Skeletal muscle tissue (tissue), 3 donors: ENCODE measurements at regions not wholly inside any gene's neighbourhood (a gene's known extent, or its start where the extent isn't known, plus 50 kb on each side); places are given as distances from the start of the nearest gene placed in this dataset.

Source experiments
- H3K27ac ChIP-seq: one replicate; pipeline ENCODE4 v1.7.0; 2013; ENCODE audit warnings: mild to moderate bottlenecking, low read depth, low read length, inconsistent platforms
- H3K27me3 ChIP-seq, 3 donors: one replicate each; pipeline ENCODE4 v1.7.0; 2013; ENCODE audit warnings: low read length in 3 of 3; ENCODE audit not compliant: control insufficient read depth in 3 of 3, insufficient read depth in 3 of 3
- H3K36me3 ChIP-seq, 3 donors: one replicate each; pipeline ENCODE4 v1.7.0; 2013; ENCODE audit warnings: low read length in 3 of 3; ENCODE audit not compliant: control insufficient read depth in 3 of 3, insufficient read depth in 3 of 3
- H3K4me1 ChIP-seq, 3 donors: one replicate each; pipeline ENCODE4 v1.7.0; 2013; ENCODE audit warnings: low read length in 3 of 3, mild to moderate bottlenecking in 3 of 3; ENCODE audit not compliant: control insufficient read depth in 3 of 3, insufficient read depth in 3 of 3
- H3K4me3 ChIP-seq, 3 donors: one replicate each; pipeline ENCODE4 v1.7.0; 2013; ENCODE audit warnings: low read length in 3 of 3
- H3K9ac ChIP-seq, 3 donors: one replicate each; pipeline ENCODE4 v1.7.0; 2013; ENCODE audit warnings: low read length in 3 of 3, mild to moderate bottlenecking in 3 of 3, moderate library complexity in 2 of 3, low read depth in 1 of 3
- H3K9me3 ChIP-seq, 3 donors: one replicate each; pipeline ENCODE4 v1.7.0; 2013; ENCODE audit warnings: low read length in 3 of 3; ENCODE audit not compliant: control insufficient read depth in 3 of 3
- donor health status: Osteomylitis.

DNA sequence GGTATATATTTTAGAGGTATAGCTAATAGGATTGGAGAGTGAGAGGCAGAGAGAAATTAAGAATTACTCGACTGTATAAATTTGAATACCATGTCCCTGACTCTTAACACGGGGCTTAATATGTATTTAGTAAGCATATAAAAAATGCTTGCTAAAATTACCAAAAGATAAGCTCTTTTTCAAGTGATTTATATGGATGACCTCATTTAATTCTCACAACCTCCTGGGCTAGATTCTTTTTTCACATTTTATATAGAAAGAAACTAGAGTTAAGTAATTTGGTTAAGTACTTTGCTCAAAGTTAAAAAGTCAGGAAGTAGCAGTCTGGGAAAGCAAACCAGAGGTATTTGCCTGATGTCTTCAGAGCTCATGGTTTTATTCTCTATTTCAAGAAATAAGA is 963.5 kb upstream of the SOX9 start:
- Histone ChIP-seq H3K4me3 (no peak overlapping the region), H3K4me1 (no peaks in the 10 kb centered on the region), H3K9ac (no peak overlapping the region), H3K27ac (no peak overlapping the region), H3K36me3 (no peaks in the 10 kb centered on the region), H3K9me3 (peaks cover 0 to 3% (median 0%) of the 10 kb centered on the region in 3 donors), H3K27me3 (no peaks in the 10 kb centered on the region)

DNA sequence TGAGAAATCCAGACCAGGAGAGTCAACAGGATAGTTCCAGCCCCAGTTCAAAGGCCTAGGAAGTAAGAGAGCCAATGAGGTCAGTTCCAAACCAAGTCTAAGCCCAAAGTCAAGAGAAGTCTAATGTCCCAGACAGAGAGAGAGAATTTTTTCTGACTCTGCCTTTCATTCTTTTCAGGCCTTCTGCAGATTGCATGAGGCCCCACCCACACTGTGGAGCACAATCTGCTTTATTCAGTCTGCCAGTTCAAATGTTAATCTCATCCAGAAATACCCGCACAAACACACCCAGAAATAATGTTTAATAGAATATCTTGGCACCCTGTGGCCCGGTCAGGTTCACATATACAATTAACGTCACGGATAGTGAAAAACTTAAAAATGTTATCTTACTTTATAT is 962.4 kb upstream of the SOX9 start:
- H3K9me3 ChIP-seq = peaks cover 0 to 3% (median 0%) of the 10 kb centered on the region in 3 donors
- no peaks in the 10 kb centered on the region for H3K36me3 ChIP-seq
- H3K4me1 ChIP-seq = no peaks in the 10 kb centered on the region
- no peak overlapping the region for H3K27ac ChIP-seq
- H3K4me3 ChIP-seq = no peak overlapping the region
- H3K9ac ChIP-seq = no peak overlapping the region
- H3K27me3 ChIP-seq = no peaks in the 10 kb centered on the region

DNA sequence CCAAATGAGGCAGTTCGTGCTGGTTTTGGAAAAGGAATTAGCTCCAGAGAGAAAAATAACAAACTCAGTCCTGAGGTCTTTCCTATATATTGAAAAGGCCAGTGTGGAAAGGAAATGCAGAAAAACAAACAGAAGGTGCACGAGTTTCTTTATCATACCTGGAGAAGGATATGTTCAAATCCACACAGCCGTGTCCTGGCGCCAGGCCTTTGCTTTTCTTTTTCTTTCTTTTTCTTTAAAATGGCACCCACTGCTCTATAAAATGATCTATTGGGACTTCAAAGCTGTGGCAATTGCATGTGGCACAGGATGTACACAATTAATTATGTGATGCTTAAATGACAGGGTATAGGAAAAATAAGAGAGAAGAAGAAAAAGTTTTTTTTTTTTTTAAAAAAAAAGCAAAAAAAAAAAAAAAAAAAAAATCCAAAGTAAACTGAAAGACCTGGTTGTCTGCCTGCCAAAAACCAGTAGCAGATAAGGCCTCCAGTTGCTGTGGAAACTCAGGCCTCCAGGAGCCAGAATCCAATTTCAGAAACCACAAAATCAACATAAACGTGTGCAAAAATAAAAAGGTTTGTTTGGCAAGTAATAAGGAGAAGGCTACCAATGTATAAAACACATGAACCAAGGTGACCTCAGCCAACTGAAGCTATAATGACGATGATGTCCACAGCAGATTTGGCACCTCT is 957.6 kb upstream of the SOX9 start:
- Histone ChIP-seq H3K27me3 (no peaks in the 10 kb centered on the region), H3K27ac (no peak overlapping the region), H3K36me3 (no peaks in the 10 kb centered on the region), H3K9me3 (peaks cover 0 to 3% (median 0%) of the 10 kb centered on the region in 3 donors), H3K4me1 (no peaks in the 10 kb centered on the region), H3K9ac (no peak overlapping the region), H3K4me3 (no peak overlapping the region)

DNA sequence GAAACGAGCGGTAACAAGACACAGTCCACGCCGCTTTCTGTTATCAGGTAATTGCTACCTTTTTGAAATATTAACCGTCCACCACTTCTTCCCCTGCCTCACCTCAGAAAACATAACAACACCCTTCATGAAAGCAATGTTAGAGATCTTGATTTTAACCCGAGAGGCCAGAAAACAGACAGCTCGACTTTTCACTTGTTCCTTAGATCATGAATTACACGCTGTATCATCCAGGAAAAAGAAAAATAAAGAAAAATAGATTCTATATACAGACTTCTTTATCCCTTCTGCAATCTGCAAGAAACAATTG is 957.1 kb upstream of the SOX9 start:
- no peak overlapping the region for H3K27ac ChIP-seq
- H3K9me3 ChIP-seq = peaks cover 0 to 3% (median 0%) of the 10 kb centered on the region in 3 donors
- no peaks in the 10 kb centered on the region for H3K36me3 ChIP-seq
- H3K27me3 ChIP-seq = no peaks in the 10 kb centered on the region
- H3K9ac ChIP-seq = no peak overlapping the region
- H3K4me1 ChIP-seq = no peaks in the 10 kb centered on the region
- no peak overlapping the region for H3K4me3 ChIP-seq

DNA sequence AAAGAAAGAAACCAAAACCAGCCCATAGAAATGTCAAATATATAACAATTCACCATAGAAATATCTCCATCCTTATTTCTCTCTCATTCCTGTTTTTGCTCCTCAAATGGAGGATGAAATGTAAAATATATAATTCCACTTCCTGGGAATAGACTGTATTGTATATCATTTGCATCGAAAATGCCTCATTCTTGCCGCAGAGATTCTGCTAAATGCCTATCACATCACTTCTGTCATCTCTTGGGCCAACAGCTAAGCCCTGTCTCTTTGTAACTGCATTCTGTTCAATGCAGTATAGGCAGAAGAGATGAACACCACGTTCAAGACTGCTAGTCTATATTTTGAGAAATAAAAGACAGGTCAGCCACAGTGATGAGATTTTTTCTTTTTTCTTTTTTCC is 956.3 kb upstream of the SOX9 start:
- H3K4me1 ChIP-seq = no peaks in the 10 kb centered on the region
- no peaks in the 10 kb centered on the region for H3K36me3 ChIP-seq
- H3K27ac ChIP-seq = no peak overlapping the region
- no peaks in the 10 kb centered on the region for H3K27me3 ChIP-seq
- H3K4me3 ChIP-seq = no peak overlapping the region
- H3K9ac ChIP-seq = no peak overlapping the region
- H3K9me3 ChIP-seq = peaks cover 0 to 3% (median 0%) of the 10 kb centered on the region in 3 donors

- no peaks in the 10 kb centered on the region for H3K9me3 ChIP-seq
- no peaks in the 10 kb centered on the region for H3K36me3 ChIP-seq
- H3K27ac ChIP-seq = no peak overlapping the region
- no peaks in the 10 kb centered on the region for H3K27me3 ChIP-seq
- H3K9ac ChIP-seq = no peak overlapping the region
- H3K4me3 ChIP-seq = no peak overlapping the region
- no peaks in the 10 kb centered on the region for H3K4me1 ChIP-seq
Observed at GRCh38 chr17:71166311-71166710, 954.5 kb upstream of the SOX9 start.

GRCh38 chr17:71168053-71168741 is 952.6 kb upstream of the SOX9 start:
- Histone ChIP-seq H3K27me3 (no peaks in the 10 kb centered on the region), H3K27ac (no peak overlapping the region), H3K9ac (no peak overlapping the region)

DNA sequence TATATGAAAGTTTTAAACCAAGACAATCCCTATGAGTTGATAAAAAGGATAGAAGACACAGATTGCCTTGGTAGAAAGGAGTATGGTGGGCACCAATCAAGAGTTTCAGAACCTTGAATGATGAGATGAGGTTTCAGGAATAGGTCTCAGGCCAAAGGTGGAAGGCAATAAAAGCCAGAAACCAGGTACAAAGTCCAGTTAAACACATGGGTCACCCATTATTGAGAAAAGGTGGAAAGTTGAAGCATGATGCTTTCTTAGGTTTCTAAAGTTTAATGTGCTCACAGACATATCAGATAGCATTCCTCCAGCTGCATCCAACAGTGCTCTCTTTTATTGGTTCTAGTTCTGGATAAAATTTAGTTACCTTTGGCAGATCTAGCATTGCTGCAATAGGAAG is 950.8 kb upstream of the SOX9 start:
- no peak overlapping the region for H3K27ac ChIP-seq
- no peak overlapping the region for H3K4me3 ChIP-seq
- no peaks in the 10 kb centered on the region for H3K4me1 ChIP-seq
- H3K27me3 ChIP-seq = no peaks in the 10 kb centered on the region
- H3K36me3 ChIP-seq = no peaks in the 10 kb centered on the region
- no peaks in the 10 kb centered on the region for H3K9me3 ChIP-seq
- no peak overlapping the region for H3K9ac ChIP-seq

More at GRCh38 chr17:71168053-71168741, 952.6 kb upstream of the SOX9 start:
- Histone ChIP-seq H3K4me3 (no peak overlapping the region), H3K36me3 (no peaks in the 10 kb centered on the region), H3K9me3 (no peaks in the 10 kb centered on the region), H3K4me1 (no peaks in the 10 kb centered on the region)

DNA sequence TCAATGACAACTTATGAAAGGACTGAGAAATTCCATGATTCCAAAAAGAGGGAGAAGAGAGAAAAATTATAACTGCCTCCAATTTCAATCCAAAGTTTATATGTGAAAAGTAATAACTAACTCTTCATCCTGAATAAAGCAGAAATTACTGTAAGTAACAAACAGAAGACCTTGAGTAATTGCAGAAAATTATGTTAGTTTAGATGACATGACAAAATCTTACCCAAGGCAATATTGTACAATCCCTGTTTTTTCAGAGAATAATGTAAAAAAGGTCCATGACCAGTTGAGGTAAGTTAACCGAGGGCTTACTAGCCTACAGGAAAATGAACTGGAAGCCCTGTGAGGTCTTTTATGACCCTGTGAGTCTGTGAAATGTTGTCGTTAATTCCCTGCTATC is 949.5 kb upstream of the SOX9 start:
- no peaks in the 10 kb centered on the region for H3K36me3 ChIP-seq
- H3K27ac ChIP-seq = no peak overlapping the region
- no peaks in the 10 kb centered on the region for H3K4me1 ChIP-seq
- H3K9ac ChIP-seq = no peak overlapping the region
- no peak overlapping the region for H3K4me3 ChIP-seq
- H3K9me3 ChIP-seq = no peaks in the 10 kb centered on the region
- H3K27me3 ChIP-seq = no peaks in the 10 kb centered on the region

DNA sequence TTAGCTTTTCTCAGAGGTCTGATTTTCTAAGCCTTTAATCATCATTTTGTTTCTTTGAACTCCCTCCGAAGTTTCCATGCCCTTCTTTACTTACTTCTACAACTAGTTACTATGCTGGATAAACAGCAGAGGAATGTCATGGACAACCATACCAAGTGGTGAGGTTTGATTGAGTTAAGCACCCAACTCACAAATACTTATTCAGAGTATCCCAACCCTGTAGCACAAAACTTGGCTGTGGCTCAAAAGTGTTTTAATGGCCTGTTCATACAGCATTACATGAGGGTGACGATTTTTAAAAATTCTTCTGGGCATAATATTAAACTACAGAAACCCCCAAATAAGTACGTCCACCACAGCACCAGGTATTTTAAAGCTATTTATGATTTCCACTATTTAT is 946.8 kb upstream of the SOX9 start:
- Histone ChIP-seq H3K9me3 (no peaks in the 10 kb centered on the region), H3K27me3 (no peaks in the 10 kb centered on the region), H3K4me1 (no peaks in the 10 kb centered on the region), H3K27ac (no peak overlapping the region), H3K4me3 (no peak overlapping the region), H3K9ac (no peak overlapping the region), H3K36me3 (no peaks in the 10 kb centered on the region)
